HCT116 (cell line): ENCODE measurements at regions not wholly inside any gene's neighbourhood (a gene's known extent, or its start where the extent isn't known, plus 50 kb on each side); places are given as distances from the start of the nearest gene placed in this dataset.

Experiments used
- ATAC-seq: fragments of 200-7000 bp; cut with Tn5 transposase; 2 replicates; pipeline ENCODE4 v1.9.1; 2020; ENCODE audit warnings: mild to moderate bottlenecking, moderate library complexity
- BruUV-seq: library from RNA; stranded (reverse); fragments of 400-500 nt; replicated peaks from 2 replicates; lab custom pipeline; 2021; lab: Mats Ljungman, UMichigan
- CTCF ChIA-PET: fragments of 300-600 bp; sonication (Branson Sonifier 250); formaldehyde crosslinking; loops from one replicate; lab custom pipeline; 2021; ENCODE audit warnings: antibody characterized with exemption; lab: Charles Lee
- POLR2A ChIA-PET: fragments of 300-600, 350-600 bp; sonication (Branson Sonifier 250); formaldehyde crosslinking; loops from one replicate; lab custom pipeline; 2021; ENCODE audit warnings: antibody characterized with exemption; lab: Charles Lee
- RAD21 ChIA-PET, 2 experiments: fragments of 300-600 bp; sonication (Branson Sonifier 250); formaldehyde crosslinking; loops; one replicate each; lab custom pipeline; 2023; ENCODE audit warnings: low total read pairs in 2 of 2; ENCODE audit not compliant: uncharacterized antibody in 2 of 2, unreplicated experiment in 2 of 2, low non-redundant PET in 1 of 2; lab: Charles Lee
- DNase-seq: peaks from one replicate; pipeline ENCODE4 v3.0.0-alpha.2; 2010; ENCODE audit warnings: low read depth, low spot score
- H2AFZ ChIP-seq: fragments of 200-600 bp; shearing (Covaris generic), sonication (generic); 2 replicates; pipeline ENCODE4 v1.6.1; 2017; ENCODE audit warnings: low read depth, mixed run types, mixed read lengths, antibody characterized with exemption, low read length; ENCODE audit not compliant: poor library complexity, severe bottlenecking
- H3K27ac ChIP-seq: 2 replicates; pipeline ENCODE4 v1.5.1; 2012; ENCODE audit warnings: low read depth, low read length
- H3K27me3 ChIP-seq: fragments of 200-600 bp; sonication (generic); 2 replicates; pipeline ENCODE4 v1.6.1; 2016; ENCODE audit warnings: mixed run types, low read length, mixed read lengths; ENCODE audit not compliant: insufficient read depth
- H3K36me3 ChIP-seq, 2 experiments: fragments of 200-500 bp in 1 of 2; fragments of 200-600 bp in 1 of 2; sonication (Bioruptor generic) in 1 of 2; sonication (generic) in 1 of 2; 2 replicates each; pipeline versions ENCODE4 v1.5.1 to v1.6.1; 2014 to 2016; ENCODE audit warnings: low read length in 2 of 2, inconsistent platforms in 1 of 2, mixed read lengths in 1 of 2, mixed run types in 1 of 2; ENCODE audit not compliant: insufficient read depth in 2 of 2, control insufficient read depth in 1 of 2
- H3K4me1 ChIP-seq, 2 experiments: fragments of 200-600 bp in 1 of 2; sonication (generic) in 1 of 2; 2 replicates each; pipeline versions ENCODE4 v1.5.1 to v1.6.1; 2012 to 2017; ENCODE audit warnings: low read length in 2 of 2, inconsistent platforms in 1 of 2, mild to moderate bottlenecking in 1 of 2, mixed read lengths in 1 of 2, mixed run types in 1 of 2, moderate library complexity in 1 of 2; ENCODE audit not compliant: insufficient read depth in 2 of 2, control insufficient read depth in 1 of 2
- H3K4me2 ChIP-seq: fragments of 200-600 bp; sonication (generic); 2 replicates; pipeline ENCODE4 v1.6.1; 2017; ENCODE audit warnings: mixed run types, low read length, mixed read lengths
- H3K4me3 ChIP-seq, 2 experiments: fragments of 200-600 bp in 1 of 2; sonication (generic) in 1 of 2; replicated peaks in 1 of 2; 2 replicates each; pipeline ENCODE4 v1.5.1; 2011 to 2016; ENCODE audit warnings: low read length in 2 of 2, control low read depth in 1 of 2, low read depth in 1 of 2, mild to moderate bottlenecking in 1 of 2, mixed read lengths in 1 of 2, mixed run types in 1 of 2
- H3K79me2 ChIP-seq: fragments of 200-600 bp; sonication (generic); 2 replicates; pipeline ENCODE4 v1.6.1; 2017; ENCODE audit warnings: mild to moderate bottlenecking, mixed run types, low read length, moderate library complexity, mixed read lengths; ENCODE audit not compliant: insufficient read depth
- H3K9ac ChIP-seq: fragments of 200-600 bp; sonication (generic); 2 replicates; pipeline ENCODE4 v1.6.1; 2016; ENCODE audit warnings: low read length, mixed read lengths
- H3K9me2 ChIP-seq: fragments of 200-600 bp; sonication (generic), shearing (Covaris generic); 2 replicates; pipeline ENCODE4 v1.6.1; 2017; ENCODE audit warnings: mixed run types, mild to moderate bottlenecking, moderate library complexity; ENCODE audit not compliant: insufficient read depth
- H3K9me3 ChIP-seq, 2 experiments: fragments of 200-500 bp in 1 of 2; fragments of 200-600 bp in 1 of 2; sonication (Bioruptor generic) in 1 of 2; sonication (generic) in 1 of 2; 2 replicates each; pipeline ENCODE4 v1.6.1; 2014 to 2017; ENCODE audit warnings: low read length in 2 of 2, mixed read lengths in 2 of 2, inconsistent platforms in 1 of 2, low read depth in 1 of 2, mild to moderate bottlenecking in 1 of 2, mixed run types in 1 of 2, moderate library complexity in 1 of 2; ENCODE audit not compliant: control insufficient read depth in 1 of 2, insufficient read depth in 1 of 2
- H4K20me1 ChIP-seq: fragments of 200-600 bp; sonication (generic), shearing (Covaris generic); 2 replicates; pipeline ENCODE4 v1.6.1; 2017; ENCODE audit warnings: mixed run types, mild to moderate bottlenecking, moderate library complexity; ENCODE audit not compliant: insufficient read depth
- ATF3 ChIP-seq: IDR thresholded peaks from 2 replicates; pipeline ENCODE4 v1.6.1; 2012
- CTCF ChIP-seq, 3 experiments: fragments of 200-600 bp in 1 of 3; sonication (generic) in 1 of 3; IDR thresholded peaks in 2 of 3; conservative IDR thresholded peaks in 1 of 3; 2 replicates each; pipeline ENCODE4 v1.5.1; 2012 to 2017; ENCODE audit warnings: low read depth in 2 of 3, low read length in 2 of 3, antibody characterized with exemption in 1 of 3, borderline replicate concordance in 1 of 3, control low read depth in 1 of 3, mild to moderate bottlenecking in 1 of 3, mixed read lengths in 1 of 3, mixed run types in 1 of 3, moderate library complexity in 1 of 3; ENCODE audit not compliant: insufficient read depth in 1 of 3
- EGR1 ChIP-seq: IDR thresholded peaks from 2 replicates; pipeline ENCODE4 v1.6.1; 2012; ENCODE audit warnings: low read depth
- EZH2phosphoT487 ChIP-seq: fragments of 200-600 bp; IDR thresholded peaks from 2 replicates; pipeline ENCODE4 v1.6.1; 2018; ENCODE audit warnings: antibody characterized with exemption, borderline replicate concordance
- JUND ChIP-seq: IDR thresholded peaks from 2 replicates; pipeline ENCODE4 v1.6.1; 2012
- RAD21 ChIP-seq: IDR thresholded peaks from 2 replicates; pipeline ENCODE4 v1.6.1; 2012; ENCODE audit warnings: low read depth, mild to moderate bottlenecking
- REST ChIP-seq: IDR thresholded peaks from 2 replicates; pipeline ENCODE4 v1.6.1; 2012; ENCODE audit warnings: low read depth
- SRF ChIP-seq: IDR thresholded peaks from 2 replicates; pipeline ENCODE4 v1.6.1; 2012; ENCODE audit warnings: low read depth
- TCF7L2 ChIP-seq: IDR thresholded peaks from 2 replicates; pipeline ENCODE4 v1.7.0; 2011; ENCODE audit warnings: borderline replicate concordance, inconsistent platforms; ENCODE audit not compliant: insufficient read depth, insufficient read length; ENCODE audit errors: extremely low read depth
- YY1 ChIP-seq: IDR thresholded peaks from 2 replicates; pipeline ENCODE4 v1.6.1; 2011; ENCODE audit warnings: low read length, low read depth, moderate library complexity, mild to moderate bottlenecking; ENCODE audit not compliant: insufficient replicate concordance; ENCODE audit errors: extremely low read depth
- ZFX ChIP-seq: fragments of 450-650 bp; IDR thresholded peaks from 2 replicates; pipeline ENCODE4 v1.6.1; 2017
- ZNF274 ChIP-seq: fragments of 200-500 bp; sonication (Bioruptor generic); IDR thresholded peaks from 2 replicates; pipeline ENCODE4 v1.6.1; 2014; ENCODE audit warnings: mild to moderate bottlenecking, low read depth, low read length, inconsistent platforms
- intact Hi-C: fragments of 100-400 bp; cut with micrococcal nuclease; formaldehyde crosslinking; loops from 2 replicates; pipeline ENCODE4 v1.10.0; 2022

- ChIA-PET RAD21 (no interaction called here), POLR2A (no interaction called here), CTCF (no interaction called here)
- Histone ChIP-seq H3K36me3 (no peaks in the 10 kb centered on the region), H3K4me2 (no peak overlapping the region), H3K4me1 (no peaks in the 10 kb centered on the region), H3K4me3 (no peak overlapping the region), H3K27me3 (no peaks in the 10 kb centered on the region), H3K79me2 (no peaks in the 10 kb centered on the region), H3K27ac (no peak overlapping the region), H2AFZ (no peak overlapping the region), H3K9ac (no peak overlapping the region), H3K9me2 (no peaks in the 10 kb centered on the region), H3K9me3 (peaks cover 7 to 15% of the 10 kb centered on the region in 2 experiments; a peak in 3 of 4 replicates), H4K20me1 (no peaks in the 10 kb centered on the region; the same call in 1 of the 2 replicates)
- no TSS peak for BruUV-seq
- intact Hi-C loops: no loop called here
- no peak for TF ChIP-seq RAD21
- no peak for TF ChIP-seq EZH2phosphoT487
- no peak for TF ChIP-seq TCF7L2
- ATAC-seq: no peak
- no peak for DNase-seq
Observed at GRCh38 chr9:11872471-11872870, 820.7 kb upstream of the TYRP1 start.

GRCh38 chr9:11874414-11874813, 818.8 kb upstream of the TYRP1 start:
- intact Hi-C loops: no loop called here
- Histone ChIP-seq H4K20me1 (no peaks in the 10 kb centered on the region; the same call in 1 of the 2 replicates), H3K36me3 (no peaks in the 10 kb centered on the region), H3K79me2 (no peaks in the 10 kb centered on the region), H3K9me3 (peaks cover 7 to 19% of the 10 kb centered on the region in 2 experiments; a peak in 3 of 4 replicates), H3K4me1 (no peaks in the 10 kb centered on the region), H3K4me3 (no peak overlapping the region), H3K27ac (no peak overlapping the region), H3K4me2 (no peak overlapping the region), H3K9ac (no peak overlapping the region)
- CTCF ChIA-PET: no interaction called here
- no TSS peak for BruUV-seq
- no peak for DNase-seq
- no peak for TF ChIP-seq CTCF (IDR thresholded peaks at IDR 0.05 in 2 of 3, conservative IDR thresholded peaks at IDR 0.05 in 1 of 3; ENCODE audit: borderline replicate concordance in 1 of 3, insufficient read depth in 1 of 3, low read depth in 2 of 3, low read length in 2 of 3)
- no peak for TF ChIP-seq SRF
- no peak for TF ChIP-seq RAD21
- TF ChIP-seq REST: no peak
- TF ChIP-seq JUND: no peak
- TF ChIP-seq ZNF274: no peak
- TF ChIP-seq ATF3: no peak
- no peak for TF ChIP-seq ZFX
- TF ChIP-seq YY1: no peak
- no peak for TF ChIP-seq EGR1
- TF ChIP-seq, all 23 proteins: peak for 0
- Histone ChIP-seq H2AFZ (no peak overlapping the region), H3K27me3 (no peaks in the 10 kb centered on the region), H3K9me2 (no peaks in the 10 kb centered on the region)
- no peak for ATAC-seq
- ChIA-PET RAD21 (no interaction called here), POLR2A (no interaction called here)
